Activated CD8-positive, alpha-beta memory T cell treated with anti-CD3 and anti-CD28 coated beads for 4 hours (primary cell): ENCODE measurements at regions not wholly inside any gene's neighbourhood (a gene's known extent, or its start where the extent isn't known, plus 50 kb on each side); places are given as distances from the start of the nearest gene placed in this dataset.

ENCODE experiments used
- DNase-seq, 2 donors: peaks; one replicate each; pipeline ENCODE4 v3.0.0-alpha.2; 2020; ENCODE audit warnings: low read depth in 2 of 2

DNA sequence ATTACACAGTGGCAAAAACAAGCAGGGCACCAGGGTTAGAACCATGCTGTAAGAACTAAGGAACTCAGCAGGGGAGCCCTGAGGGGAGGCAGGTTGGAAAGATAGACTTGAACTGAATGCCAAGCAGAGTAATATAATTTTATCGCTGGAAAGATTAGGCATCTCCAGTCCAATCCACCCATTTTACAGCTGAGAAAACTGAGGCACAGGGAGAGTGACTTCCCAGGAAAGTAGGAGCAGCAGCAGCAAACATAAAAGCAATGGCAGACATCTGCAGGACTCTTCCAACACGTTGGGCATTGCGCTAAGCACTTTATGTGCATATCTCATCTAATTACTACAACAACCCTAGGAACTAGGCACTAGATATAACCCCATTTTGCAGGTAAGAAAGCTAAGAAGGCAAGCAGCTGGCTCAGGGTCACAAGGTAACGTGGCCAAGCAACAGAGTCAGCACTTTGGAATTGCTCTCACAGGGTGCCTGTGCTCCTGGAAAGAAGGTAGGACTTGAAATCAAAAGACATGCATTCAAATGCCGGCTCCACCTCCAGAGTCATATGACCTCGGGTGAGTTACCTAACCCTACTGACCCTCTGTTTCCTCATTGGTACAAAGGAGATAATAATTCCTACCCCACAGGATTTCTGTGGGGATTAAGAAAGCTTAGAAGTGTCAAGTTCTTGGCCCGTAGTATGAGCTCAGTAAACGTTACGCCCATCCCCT lies 215.3 kb downstream of the BARX2 start:
- no peak for DNase-seq

DNA sequence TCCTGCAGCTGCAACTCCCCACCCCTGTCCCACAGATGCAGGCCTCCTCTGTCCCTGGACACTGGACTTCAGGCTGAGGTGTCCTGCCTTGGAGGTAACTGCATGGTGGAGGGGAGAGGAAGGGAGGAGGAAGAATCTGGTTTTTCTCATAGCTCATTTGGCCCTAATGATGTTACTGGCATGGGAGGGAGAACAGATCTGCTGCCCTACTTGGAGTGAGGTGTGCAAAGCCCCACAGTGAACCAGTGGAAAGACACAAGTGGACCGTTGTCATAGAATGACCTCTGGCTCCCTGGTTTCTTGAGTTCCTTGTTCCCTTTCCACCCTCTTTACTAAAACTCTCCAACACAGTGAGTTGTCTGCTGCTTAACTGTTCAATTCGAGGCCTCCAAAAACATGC lies 215.9 kb downstream of the BARX2 start:
- no peak for DNase-seq

- DNase-seq, result no peak
These were observed 216.5 kb downstream of the BARX2 start for GRCh38 chr11:129592191-129592590.

DNA sequence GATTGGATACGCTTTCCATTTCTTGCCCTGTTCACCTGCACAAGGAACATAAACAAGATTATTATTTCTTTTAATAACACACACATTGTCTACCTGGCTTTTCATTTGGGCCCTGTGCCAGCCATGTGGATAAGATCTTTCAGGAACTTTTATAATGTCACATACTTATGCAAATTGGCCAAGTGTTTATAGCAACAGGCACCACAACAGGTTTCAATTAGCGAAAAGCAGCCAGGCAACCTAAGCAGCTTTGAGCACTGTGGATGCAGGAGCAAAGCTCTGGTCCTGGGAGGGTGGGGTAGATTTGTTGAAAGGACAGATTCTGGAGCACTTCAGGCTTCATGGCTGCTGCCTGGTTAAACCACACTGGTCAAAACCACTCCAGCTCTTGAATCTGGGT lies 217.4 kb downstream of the BARX2 start:
- DNase-seq, result no peak

DNA sequence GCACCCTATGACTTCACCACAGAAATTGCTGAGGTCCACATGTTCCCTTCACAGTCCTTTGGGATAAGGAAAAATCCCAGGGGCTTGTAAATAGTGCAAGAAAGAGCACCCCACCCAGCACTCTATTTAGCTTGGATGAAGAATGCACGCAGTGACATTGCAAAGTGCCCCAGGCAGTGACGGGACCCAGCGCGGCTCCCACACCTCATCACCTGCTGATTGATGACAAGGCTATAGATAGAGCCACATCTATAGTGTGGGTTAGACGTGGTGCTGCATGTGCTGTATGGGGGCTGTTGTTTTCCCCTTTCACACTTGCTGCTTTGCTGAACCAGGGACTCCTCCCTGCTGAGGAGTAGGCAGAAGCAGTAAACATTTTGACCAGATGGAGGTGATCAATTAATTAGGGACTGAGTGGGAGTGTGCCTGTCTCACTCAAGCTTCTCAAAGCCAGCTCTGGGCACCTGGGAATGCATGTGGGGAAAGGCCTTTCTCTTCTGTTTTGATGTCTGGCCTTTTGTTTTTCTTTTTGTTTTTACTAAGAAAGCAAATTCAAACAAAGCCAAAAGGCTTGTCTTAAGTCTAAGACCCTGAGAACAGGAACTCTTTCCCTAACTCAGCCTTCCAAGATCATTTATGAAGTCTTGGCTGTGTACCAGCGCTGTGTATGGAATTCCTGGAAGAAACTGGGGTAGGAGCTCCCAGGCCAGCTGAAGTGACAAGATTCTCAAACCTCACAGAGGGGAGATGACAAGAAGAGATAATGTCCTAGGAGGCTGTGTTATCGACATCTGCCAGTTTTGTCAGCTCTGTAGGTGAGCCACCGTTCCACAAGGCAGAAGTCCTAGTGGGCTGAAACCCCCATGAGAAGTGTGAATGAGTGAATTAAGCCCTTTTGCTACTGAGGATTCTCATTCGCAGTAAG lies 219.7 kb downstream of the BARX2 start:
- no peak for DNase-seq

DNA sequence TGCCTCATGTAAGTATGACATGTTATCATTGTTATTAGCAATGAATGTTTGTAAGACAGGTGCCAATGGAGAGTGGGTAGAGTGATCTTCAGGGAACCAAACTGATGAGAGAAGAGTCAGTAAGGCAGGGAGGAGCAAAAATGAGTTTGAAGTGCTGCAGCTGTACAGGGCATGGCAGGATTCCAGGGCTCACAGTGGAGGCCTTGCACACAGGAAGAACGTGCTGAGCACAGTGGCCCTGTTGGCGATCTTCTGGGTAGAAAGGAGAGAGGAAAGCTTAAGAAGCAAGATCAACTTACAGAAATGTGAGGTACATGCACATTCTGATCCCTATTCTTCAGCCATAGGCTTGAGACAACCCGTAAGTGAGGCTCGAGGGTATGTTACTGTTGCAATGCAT lies 219.3 kb upstream of the TMEM45B start:
- no peak for DNase-seq

- no peak for DNase-seq
These were observed 217.3 kb upstream of the TMEM45B start for GRCh38 chr11:129598378-129598777.

DNA sequence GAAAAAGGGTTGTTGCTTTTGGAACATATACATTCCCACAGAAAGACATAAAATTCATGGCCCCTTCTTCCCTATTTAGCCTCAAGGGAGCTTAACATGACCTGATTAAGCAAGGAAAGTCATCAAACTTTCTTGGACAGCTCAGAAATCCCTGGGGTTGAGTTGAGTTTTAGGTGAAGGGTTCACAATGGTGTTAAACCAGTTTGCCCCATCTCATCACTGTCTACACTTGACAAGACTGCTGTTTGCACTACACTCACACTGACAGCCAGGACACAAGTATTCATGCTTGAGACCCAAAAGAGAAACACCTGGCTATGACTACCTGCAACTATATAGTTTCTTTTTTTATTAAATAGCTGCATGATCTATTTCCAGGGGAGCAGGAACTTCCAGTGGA lies 209.8 kb upstream of the TMEM45B start:
- DNase-seq, result no peak

DNA sequence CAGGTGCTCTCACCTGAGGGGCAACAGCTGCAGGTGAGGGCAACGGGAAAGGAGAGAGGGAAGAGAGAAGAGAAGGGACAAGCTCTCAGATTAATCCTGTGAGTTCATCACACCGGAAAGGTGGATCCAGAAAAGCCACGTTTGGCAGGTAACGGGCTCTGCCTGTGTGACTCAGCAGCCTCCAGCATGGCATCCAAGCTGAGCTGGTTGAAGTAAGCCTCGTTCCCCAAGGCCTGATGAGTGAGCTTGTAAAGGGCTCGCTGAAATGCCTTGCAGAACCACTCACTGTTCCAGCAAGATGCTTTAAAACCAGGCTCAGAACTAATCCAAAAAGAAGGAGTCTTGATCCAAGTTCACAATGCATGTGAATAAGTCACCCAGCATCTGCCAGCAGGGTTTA lies 206.9 kb upstream of the TMEM45B start:
- DNase-seq, result no peak

- DNase-seq, result no peak
These were observed 205.5 kb upstream of the TMEM45B start for GRCh38 chr11:129610125-129610524.

GRCh38 chr11:129610545-129610944 lies 205.1 kb upstream of the TMEM45B start:
- no peak for DNase-seq

DNA sequence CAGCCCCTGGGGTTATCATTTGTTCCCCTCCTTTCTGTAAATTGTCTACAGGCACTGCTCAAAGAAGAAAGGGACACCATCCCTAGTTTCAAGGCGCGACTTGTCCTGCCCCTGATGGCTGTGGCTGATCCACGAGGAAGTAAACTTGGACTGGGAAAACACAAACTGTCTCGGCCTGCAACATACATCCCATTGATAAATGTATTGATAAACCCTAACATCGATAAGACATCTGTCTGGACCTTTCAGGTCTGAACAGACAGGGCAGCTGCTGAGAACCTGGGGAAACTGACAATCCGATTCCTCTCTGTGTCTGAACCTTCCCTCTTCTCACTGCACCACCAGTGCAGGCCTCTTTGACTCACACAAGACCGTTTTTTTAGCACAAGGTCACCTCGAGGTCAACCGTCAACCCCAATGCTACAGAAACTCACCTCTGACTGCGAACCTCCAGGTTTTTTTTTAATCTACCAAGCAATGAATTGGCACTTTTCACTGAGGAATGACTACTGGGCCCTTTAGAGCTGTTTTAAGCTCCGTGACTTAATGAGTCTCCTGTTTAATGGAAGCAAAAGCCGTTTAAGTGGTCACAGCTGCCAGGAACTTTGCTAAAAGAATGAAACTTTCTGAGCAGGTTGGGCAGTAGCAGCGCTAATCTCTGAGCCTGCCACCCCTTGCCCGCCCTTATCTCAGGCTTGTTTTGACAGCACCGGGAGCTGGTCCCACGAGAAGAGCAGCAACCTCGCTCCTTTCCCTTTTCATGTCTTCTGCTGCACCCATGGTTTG lies 203.8 kb upstream of the TMEM45B start:
- DNase-seq, result no peak

GRCh38 chr11:129612447-129612961 lies 203.1 kb upstream of the TMEM45B start:
- no peak for DNase-seq

DNA sequence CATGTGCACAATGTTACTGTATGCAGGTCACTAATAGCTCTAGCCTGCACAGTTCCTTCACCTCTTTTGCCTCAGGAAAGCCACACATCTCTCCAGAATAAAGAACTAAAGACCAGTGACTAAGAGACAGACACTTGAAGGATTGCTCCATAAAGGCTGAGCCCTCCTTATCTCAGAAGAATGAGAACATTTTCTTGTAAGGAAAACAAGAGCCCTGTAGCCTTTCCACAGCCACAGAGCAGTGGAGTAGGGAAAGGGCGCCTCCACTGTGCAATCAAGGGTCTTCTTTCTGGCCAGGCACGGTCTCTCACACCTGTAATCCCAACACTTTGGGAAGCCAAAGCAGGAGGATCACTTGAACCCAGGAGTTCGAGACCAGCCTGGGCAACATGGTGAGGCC lies 202.6 kb upstream of the TMEM45B start:
- DNase-seq, result no peak

DNA sequence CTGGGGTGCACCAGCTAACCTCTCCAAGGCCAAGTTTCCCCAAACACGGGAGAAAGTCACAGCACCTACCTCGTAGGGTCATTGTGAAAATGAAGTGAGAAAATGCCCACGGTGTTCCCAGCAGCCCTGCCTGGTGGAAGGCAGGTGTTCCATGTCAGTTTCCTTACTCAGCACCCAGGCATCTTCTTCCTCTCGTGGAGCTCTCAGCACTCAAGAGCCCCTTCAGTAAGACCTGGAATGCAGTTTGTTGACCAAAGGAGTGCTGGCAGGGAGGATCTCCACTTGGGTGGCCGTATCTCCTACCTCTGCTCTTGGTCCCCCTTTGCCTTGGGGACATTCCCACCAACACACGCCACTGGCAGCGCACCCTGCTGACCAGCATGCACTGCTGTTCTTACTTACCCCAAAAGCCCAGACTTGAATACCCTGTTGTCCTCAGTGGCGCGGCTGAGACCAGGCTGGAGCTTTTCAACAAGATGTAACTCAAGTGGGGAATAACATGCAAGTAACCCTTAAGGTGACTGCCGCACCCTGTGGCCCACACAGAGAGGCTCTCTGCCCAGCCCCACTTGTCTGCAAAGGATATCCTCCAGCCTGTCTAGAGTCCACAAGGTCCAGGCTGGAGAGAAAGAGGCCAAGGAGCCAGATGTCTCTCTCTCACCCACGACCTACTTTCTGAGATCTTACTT lies 201.2 kb upstream of the TMEM45B start:
- no peak for DNase-seq

DNA sequence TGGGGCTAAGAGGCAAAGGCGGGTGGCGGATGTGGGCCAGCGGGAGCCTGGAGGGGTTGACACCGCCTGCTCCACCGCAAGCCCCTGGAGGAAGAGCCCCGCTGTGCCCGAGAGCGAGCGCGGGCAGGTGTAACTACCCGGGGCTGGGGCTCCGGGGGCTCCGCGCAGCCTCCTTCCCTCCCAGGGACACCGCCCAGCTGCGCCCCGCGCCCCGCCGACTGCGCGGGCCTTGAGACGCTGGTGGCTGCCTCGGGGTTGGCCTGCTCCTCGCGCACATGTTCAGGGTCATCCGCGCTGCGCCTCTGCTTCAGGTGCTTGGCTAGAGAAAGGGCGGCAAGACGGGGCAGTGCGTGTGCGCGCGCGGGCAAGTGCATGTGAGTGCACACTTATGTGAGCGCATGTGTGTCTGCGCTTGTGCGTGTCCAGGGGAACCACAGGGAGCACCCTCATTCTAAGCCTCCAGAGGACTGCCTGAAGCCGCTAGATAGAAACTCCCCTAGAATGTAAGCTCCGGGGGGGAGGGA lies 197.5 kb upstream of the TMEM45B start:
- no peak for DNase-seq

DNA sequence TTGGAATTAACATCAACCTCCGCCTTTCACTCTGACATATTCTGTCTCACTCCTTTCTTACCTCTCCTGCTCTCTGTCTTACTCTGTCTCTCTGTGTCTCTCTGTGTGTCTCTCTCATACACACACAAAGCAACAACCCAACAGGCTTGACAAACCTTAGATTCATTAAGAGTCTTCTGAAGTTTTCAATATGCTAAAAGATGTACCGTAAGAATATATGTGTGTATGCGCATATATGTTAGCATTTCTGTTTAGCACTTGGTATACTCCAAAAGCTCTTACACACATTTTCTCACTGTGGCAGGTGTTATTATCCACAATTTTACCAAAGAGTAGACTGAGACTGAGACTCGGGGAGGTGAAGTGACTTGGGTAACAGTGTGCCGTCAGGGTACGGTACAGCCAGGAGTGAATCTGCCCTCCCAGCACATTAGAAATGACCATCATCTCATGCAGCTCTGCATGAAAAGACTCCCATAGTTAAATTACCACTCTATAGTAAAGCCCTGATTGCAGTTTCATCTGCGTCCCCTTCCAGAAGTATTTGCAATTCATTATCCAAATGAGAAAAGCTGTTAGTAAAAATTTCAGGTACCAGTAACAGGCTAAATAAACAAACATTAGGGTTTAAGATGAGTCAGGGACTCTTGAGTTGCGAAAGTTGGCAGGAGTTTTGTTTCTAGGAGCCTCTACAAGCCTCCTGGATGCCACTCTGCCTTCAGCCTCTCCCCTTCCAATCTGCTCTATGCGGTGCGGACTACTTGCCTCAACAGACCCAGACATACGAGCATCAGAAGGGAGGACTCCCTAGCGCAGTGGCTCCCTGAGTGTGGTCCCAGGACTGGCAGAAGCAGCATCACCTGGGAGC lies 195.2 kb upstream of the TMEM45B start:
- no peak for DNase-seq

DNA sequence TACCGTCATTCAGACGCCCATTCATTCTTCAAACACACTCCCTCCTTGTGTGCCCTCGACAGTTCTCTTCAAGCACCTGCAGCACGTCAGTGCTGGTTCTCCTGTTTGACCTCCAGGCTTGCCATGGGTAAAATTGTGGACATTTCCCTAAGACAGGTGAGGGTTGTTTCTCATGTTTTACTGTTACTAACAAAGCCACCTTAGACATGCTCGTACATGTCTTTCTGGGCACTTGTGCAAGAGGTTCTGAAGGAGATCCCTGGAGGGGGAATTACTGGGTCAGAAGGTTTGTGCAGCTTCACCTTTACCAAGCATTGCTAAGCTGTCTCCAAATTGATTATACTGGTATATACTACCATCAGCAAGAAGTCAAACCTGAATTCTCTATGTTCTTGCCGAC lies 189.7 kb upstream of the TMEM45B start:
- no peak for DNase-seq

GRCh38 chr11:129631201-129631600 lies 184.4 kb upstream of the TMEM45B start:
- DNase-seq, result no peak

GRCh38 chr11:129636926-129637325 lies 178.7 kb upstream of the TMEM45B start:
- DNase-seq, result no peak
